ENCODE measurements at regions not wholly inside any gene's neighbourhood (a gene's known extent, or its start where the extent isn't known, plus 50 kb on each side); places are given as distances from the start of the nearest gene placed in this dataset.

- TF ChIP-seq CTCF (IDR thresholded peaks at IDR 0.05): no peak
- no peaks in the 10 kb centered on the region for H3K9me3 ChIP-seq
Measured at GRCh38 chr2:59322870-59323269, 1081.7 kb upstream of the FANCL start.

GRCh38 chr2:59322005-59322404, 1080.9 kb upstream of the FANCL start:
- Histone ChIP-seq H3K36me3 (no peaks in the 10 kb centered on the region), H3K27ac (no peak overlapping the region), H3K4me3 (no peak overlapping the region), H3K9me3 (no peaks in the 10 kb centered on the region), H3K27me3 (replicated peaks; ENCODE audit: insufficient read depth) (no peaks in the 10 kb centered on the region), H3K4me1 (ENCODE audit: control insufficient read depth in 1 of 2, low read depth in 2 of 2) (no peaks in the 10 kb centered on the region)
- no peak for TF ChIP-seq CTCF (IDR thresholded peaks at IDR 0.05)
- no peak for ATAC-seq (ENCODE audit: insufficient number of reproducible peaks, low FRiP score, low read depth)
- DNase-seq (ENCODE audit: low spot score): no peak

More at GRCh38 chr2:59322870-59323269, 1081.7 kb upstream of the FANCL start:
- H3K4me3 ChIP-seq: no peak overlapping the region
- H3K27ac ChIP-seq: no peak overlapping the region
- H3K36me3 ChIP-seq: no peaks in the 10 kb centered on the region
- H3K4me1 ChIP-seq (ENCODE audit: control insufficient read depth in 1 of 2, low read depth in 2 of 2): no peaks in the 10 kb centered on the region
- ATAC-seq (ENCODE audit: insufficient number of reproducible peaks, low FRiP score, low read depth): no peak
- H3K27me3 ChIP-seq (replicated peaks; ENCODE audit: insufficient read depth): no peaks in the 10 kb centered on the region
- no peak for DNase-seq (ENCODE audit: low spot score)

- H3K27ac ChIP-seq: no peak overlapping the region
- no peak for TF ChIP-seq CTCF (IDR thresholded peaks at IDR 0.05)
- H3K27me3 ChIP-seq (replicated peaks; ENCODE audit: insufficient read depth): no peaks in the 10 kb centered on the region
- H3K4me1 ChIP-seq (ENCODE audit: control insufficient read depth in 1 of 2, low read depth in 2 of 2): no peaks in the 10 kb centered on the region
- H3K9me3 ChIP-seq: no peaks in the 10 kb centered on the region
- no peaks in the 10 kb centered on the region for H3K36me3 ChIP-seq
- H3K4me3 ChIP-seq: no peak overlapping the region
- no peak for ATAC-seq (ENCODE audit: insufficient number of reproducible peaks, low FRiP score, low read depth)
- no peak for DNase-seq (ENCODE audit: low spot score)
Measured at GRCh38 chr2:59314031-59314766, 1073.1 kb upstream of the FANCL start.

- DNase-seq (ENCODE audit: low spot score) (no peak), ATAC-seq (ENCODE audit: insufficient number of reproducible peaks, low FRiP score, low read depth) (no peak)
- Histone ChIP-seq H3K4me3 (no peak overlapping the region), H3K27me3 (replicated peaks; ENCODE audit: insufficient read depth) (no peaks in the 10 kb centered on the region), H3K27ac (no peak overlapping the region), H3K4me1 (ENCODE audit: control insufficient read depth in 1 of 2, low read depth in 2 of 2) (no peaks in the 10 kb centered on the region), H3K36me3 (no peaks in the 10 kb centered on the region), H3K9me3 (no peaks in the 10 kb centered on the region)
- TF ChIP-seq CTCF (IDR thresholded peaks at IDR 0.05): no peak
Measured at GRCh38 chr2:59312967-59313940, 1072.1 kb upstream of the FANCL start.

GRCh38 chr2:59312029-59312428, 1070.9 kb upstream of the FANCL start:
- Histone ChIP-seq H3K9me3 (no peaks in the 10 kb centered on the region), H3K36me3 (no peaks in the 10 kb centered on the region), H3K4me3 (no peak overlapping the region), H3K27ac (no peak overlapping the region), H3K27me3 (replicated peaks; ENCODE audit: insufficient read depth) (no peaks in the 10 kb centered on the region), H3K4me1 (ENCODE audit: control insufficient read depth in 1 of 2, low read depth in 2 of 2) (no peaks in the 10 kb centered on the region)
- no peak for DNase-seq (ENCODE audit: low spot score)
- no peak for TF ChIP-seq CTCF (IDR thresholded peaks at IDR 0.05)
- ATAC-seq (ENCODE audit: insufficient number of reproducible peaks, low FRiP score, low read depth): no peak
